Stimulated activated CD4-positive, alpha-beta T cell treated with anti-CD3 and anti-CD28 coated beads, Interleukin-4, amount 100 ng/mL, for 1 hour (primary cell): ENCODE measurements at regions not wholly inside any gene's neighbourhood (a gene's known extent, or its start where the extent isn't known, plus 50 kb on each side); places are given as distances from the start of the nearest gene placed in this dataset.
A peak's percentile ranks its signal among the peaks of the same experiment; 100 is the strongest.
"Not testable (repeated sequence)": the region's sequence is repeated elsewhere in the genome, so short reads cannot be mapped to it uniquely, and the experiment has no call there.

Experiments
- DNase-seq: peaks from one replicate; pipeline ENCODE4 v3.0.0-alpha.2; 2020

DNA sequence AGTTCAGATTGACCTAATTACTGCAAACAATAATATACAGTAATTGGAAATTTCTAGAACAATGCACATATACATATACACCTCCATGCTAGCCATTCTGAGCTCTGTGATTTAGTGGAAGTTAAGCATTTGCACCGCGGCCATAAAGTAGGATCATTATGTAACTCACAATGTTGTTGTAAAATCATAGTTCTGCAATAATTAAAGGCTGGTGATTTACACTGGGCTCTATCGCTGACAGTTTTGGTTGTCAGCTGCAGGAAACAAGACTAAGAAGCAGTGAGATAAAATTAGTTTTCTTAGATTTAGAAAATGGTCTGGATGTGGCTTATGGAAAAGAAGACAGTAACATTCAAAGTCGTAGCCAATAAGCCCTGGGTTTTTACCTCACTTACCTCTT is 776.3 kb downstream of the TMEM121 start:
- DNase-seq: no peak

- no peak for DNase-seq
Observed at GRCh38 chr14:106304271-106304670, 777.9 kb downstream of the TMEM121 start.

DNA sequence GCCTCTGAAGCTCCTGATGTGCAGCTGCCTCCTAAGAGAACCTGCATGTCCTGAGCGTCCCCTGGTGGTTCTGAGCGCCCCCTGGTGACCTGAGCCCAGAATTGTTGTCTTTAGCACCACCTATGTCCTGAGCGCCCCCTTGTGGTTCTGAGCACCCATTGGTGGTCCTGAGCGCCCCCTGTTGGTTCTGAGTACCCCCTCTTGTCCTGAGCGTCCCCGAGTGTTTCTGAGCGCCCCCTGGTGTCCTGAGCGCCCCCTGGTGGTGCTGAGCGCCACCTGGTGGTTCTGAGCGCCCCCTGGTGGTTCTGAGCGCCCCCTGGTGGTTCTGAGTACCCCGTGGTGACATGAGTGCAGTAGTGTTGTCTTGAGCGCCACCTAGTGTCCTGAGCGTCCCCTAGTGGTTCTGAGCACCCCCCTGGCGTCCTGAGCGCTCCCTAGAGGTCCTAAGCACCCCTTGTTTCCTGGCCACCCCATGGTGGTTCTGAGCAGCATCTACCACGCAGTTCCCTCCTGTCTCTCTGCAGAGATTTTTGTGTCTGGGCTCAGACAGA is 782.5 kb downstream of the TMEM121 start:
- peak; percentile 79 for DNase-seq

DNA sequence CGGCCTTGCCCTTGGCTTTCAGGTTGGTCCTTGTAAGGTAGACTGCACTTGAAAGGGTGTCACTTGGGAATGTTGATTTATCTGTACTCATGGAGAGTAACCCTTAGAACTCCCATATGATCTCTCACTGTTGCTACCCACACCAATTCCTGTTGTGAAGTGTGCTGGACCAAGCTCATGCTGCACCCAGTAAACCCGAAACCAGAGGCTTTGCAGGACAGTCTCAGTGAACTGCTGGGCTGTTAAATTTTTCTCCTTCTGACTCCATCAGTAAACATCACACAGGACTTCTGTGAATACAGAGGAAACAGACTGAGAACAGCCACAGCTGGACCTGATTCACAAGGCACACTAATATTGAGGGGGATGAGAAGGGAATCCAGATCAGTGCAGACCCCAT is 783.0 kb downstream of the TMEM121 start:
- DNase-seq: no peak

DNA sequence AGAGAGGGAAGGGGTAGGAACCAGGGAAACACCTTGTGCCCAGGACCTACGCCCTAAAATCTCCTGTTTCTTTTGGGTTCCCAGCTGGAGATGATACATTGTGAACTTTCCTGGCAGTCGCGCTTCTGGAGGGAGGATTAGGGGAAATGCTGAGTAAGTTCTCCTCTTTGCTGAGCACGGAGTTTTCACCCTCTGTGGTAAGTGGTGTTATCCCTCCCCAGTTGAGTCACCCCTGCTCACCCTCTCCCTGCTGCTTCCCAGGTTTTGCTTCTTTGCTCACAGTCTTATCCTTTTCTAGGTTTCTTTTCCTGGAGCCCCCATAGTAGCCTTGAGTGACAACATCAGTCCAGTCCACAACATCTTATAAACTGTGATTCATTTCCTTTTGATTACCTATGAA is 789.1 kb downstream of the TMEM121 start:
- no peak for DNase-seq

DNA sequence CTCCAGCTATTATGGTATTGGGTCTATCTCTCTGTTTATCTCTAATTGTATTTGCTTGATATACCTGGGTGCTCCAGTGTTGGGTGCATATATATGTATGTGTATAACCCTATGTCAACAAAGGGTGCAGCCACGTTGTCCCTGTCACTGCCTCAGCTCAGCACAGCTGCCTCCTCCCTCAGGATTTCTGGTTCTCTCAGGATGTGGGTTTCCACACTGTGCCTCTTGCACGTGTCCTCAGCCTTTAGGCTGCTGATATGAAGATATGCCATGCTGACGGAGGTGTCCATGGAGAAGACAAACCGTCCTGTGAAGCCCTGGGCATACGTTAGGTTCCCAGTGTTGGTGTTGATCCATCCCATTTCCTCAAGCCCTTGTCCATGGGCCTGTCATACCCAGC is 791.2 kb downstream of the TMEM121 start:
- no peak for DNase-seq

- peak; percentile 56 for DNase-seq
Observed at GRCh38 chr14:106318700-106319099, 792.3 kb downstream of the TMEM121 start.

DNA sequence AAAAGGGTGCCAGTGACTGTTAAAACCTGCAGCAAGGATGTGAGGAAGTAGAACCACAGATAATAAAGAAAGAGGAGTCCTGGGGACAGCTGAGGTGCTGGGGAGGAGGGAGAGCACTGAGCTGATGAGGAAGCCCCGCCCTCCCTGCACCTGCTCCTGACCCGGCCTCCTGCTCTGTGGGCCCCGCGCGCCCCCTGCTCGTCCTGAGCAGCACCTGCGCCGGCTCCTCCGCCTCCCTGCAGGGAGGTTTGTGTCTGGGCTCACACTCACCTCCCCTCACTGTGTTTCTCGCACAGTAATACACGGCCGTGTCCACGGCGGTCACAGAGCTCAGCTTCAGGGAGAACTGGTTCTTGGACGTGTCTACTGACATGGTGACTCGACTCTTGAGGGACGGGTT is 797.6 kb downstream of the TMEM121 start:
- DNase-seq: peak; percentile 44

DNA sequence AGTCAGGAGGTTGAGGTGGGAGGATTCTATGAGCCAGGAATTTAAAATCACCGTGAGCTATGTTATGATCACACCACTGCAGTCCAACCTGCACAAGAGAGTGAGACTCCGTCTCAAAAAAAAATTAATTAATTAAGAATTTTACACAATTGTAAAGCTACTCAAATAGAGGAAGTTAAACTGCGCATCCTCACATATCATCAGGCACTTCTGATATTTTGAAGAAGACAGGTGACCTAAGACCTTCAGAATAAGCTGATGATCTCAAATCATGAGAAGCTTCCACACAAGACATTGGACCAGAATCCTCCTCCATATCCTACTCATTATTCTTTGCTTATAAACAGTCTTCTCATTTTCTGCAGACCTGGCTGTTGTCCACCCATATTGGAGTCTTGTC is 800.9 kb downstream of the TMEM121 start:
- DNase-seq: no peak

GRCh38 chr14:106327702-106328353 is 801.4 kb downstream of the TMEM121 start:
- not testable (repeated sequence) for DNase-seq

GRCh38 chr14:106329243-106329642 is 802.9 kb downstream of the TMEM121 start:
- not testable (repeated sequence) for DNase-seq

DNA sequence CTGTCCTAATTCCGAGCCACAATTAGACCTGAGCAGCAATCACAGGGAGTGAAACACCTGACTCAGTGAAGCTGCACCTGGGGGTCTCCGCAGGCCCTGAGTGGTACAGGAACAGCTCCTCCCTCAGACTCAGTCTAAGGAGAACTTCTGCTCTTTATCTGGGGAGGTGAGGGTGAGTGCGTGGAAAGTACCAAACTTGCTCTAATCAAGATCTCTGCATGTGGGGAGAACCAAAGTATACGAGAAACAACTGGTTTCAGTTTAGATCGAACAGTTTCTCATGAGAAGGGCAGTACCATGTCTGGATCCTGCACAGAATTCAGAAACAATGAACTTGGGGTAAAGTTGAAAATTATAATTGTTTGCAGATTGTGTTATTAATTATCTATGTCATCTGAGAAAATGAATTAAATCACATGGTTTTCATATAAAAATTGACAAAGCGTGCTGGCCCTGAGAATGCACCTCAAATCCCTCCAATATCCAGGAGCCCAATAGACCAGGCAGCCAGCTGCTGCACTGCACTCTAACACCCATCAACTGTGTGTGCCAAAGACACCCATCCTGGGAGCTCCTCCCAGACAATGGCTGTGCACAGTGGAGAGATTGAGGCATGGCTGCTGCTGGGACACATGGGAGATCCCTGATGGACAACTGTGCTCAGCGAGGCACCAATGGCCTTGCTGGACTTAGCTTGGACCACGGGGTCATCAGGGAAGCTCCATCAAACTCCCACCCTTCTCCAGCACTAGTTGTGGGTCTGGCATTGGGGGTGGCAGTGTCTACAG is 803.8 kb downstream of the TMEM121 start:
- not testable (repeated sequence) for DNase-seq

DNA sequence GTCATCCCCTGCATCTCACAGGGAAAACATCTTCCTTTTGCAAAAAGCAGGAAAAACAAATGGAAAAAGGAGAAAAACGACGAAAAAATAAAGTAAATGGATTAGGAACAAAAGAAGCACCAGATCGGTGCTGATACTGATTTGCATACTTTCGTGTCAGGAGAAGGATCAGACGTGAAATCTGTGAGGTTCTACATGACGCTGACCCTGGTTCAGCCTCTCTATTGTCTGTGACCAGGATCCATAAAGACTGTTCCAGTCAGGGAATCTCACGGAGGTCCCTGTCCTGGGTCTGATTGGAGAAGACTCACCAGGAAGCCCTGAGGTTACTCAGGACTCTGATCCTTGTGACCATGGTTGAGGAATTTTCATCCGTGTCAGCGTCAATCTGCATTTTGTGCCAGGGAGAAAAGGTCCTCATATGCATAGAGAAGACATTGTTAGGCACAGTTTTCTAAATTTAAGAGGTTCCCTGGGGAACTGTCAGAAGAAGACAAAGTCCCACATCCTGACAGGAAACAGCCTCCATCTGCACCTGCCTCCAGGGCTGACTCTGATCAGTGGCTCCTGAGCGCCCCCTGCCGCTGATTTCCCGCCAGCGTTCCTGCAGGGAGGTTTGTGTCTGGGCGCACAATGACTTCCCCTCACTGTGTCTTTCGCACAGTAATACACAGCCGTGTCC is 808.2 kb downstream of the TMEM121 start:
- peak; percentile 88 for DNase-seq

- DNase-seq: not testable (repeated sequence)
Observed at GRCh38 chr14:106335110-106335429, 808.7 kb downstream of the TMEM121 start.

DNA sequence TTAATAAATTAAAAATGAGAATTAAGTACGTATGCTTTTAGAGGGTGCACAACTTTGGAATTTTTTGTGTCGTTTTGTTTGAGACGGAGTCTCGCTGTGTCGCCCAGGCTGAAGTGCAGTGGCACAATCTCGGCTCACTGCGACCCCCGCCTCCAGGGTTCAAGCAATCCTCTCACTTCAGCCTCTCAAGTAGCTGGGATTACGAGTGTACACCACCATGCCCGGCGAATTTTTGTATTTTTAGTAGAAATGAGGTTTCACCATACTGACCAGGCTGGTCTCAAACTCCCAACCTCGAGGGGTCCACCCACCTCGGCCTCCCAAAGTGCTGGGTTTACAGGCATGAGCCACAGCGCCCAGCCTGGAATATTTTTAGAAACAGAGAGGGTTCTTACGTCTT is 812.4 kb downstream of the TMEM121 start:
- not testable (repeated sequence) for DNase-seq

- DNase-seq: not testable (repeated sequence)
Observed at GRCh38 chr14:106340658-106341057, 814.3 kb downstream of the TMEM121 start.

- DNase-seq: not testable (repeated sequence)
Observed at GRCh38 chr14:106341161-106341560, 814.8 kb downstream of the TMEM121 start.

GRCh38 chr14:106343626-106344025 is 817.2 kb downstream of the TMEM121 start:
- no peak for DNase-seq

- DNase-seq: not testable (repeated sequence)
Observed at GRCh38 chr14:106344065-106344614, 817.8 kb downstream of the TMEM121 start.

DNA sequence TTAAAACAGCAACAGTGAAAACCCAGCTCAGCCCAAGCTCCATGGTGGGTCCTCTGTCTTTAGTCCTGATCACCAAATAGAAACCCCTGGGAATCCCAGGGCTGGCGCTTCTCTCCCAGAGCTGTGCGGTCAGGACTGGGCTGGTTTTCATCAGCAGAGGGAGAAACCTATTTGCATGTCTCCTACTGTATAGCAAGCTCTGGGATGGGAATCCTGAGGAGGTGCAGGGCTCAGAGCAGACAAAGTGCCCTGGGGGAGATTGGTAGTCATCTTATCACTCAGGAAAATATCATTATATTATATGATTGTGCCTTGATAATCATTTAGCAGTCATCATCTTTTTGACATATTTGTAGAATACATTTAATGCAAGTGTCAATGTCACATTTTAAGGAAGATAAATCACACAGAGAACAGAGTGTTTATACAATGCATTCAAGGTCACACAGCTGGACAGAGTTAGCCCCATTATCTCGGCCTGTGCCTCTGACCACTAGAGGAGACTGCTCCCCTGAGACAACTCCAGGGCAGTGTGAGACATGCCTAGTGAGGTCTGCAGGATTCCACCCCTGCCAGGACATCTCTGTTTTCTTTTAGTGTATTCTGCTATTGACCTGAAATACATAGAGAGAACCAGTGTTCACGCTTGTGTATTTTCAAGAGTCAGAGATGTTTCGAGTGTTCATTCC is 818.6 kb downstream of the TMEM121 start:
- not testable (repeated sequence) for DNase-seq

DNA sequence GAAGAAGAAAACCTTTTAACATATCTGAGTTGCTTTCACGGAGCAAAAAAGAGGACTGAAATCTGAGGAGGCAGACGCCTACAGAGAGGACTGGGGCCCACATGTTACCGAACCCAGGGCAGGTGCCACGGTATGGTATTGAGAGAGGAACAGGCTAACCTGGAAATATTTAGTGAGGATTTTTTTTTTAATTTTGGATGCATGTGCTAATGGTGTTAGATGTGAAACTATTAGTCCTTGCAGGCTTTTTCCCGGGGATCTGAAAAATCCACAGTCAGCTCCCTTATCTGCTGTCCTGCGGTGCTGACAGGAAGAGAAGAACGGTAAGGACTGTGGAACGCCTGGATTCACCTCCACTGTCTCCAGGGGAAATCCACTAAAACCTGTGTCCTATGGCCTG is 819.7 kb downstream of the TMEM121 start:
- no peak for DNase-seq

DNA sequence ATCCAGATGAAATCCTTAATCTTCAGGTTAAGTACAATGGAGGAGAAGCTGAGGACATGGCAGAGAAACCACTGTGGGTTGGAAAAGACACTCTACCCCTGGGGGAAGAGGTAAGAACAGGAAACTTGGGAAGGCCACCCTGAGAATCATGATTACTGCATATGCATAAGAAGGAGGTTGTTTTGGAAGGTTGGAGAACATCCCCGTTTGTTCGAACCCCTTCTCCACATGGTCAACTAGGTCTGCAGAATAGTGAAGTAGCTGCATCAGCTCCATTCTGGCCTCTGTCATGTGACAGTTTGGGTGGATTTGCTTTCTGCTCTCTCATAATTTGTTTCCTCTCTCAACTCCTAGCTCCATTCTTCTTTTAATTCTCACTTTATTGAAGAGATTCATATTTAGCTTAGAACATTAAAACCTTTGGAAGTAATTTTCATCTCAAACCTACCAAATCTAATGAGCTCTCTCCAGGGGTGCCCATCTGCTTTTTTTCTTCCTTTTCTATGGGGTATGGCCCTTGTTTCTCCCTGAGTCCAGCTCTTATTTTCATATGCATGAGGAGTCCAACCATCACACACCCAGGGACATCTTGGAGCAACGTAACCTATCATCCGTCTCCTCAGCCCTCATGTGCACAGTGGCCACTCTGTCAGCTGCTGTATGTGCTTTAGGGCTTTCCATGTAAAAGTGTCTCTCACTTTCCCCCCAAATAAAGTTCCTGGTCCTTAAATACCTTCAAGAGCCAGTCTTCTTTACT is 820.3 kb downstream of the TMEM121 start:
- DNase-seq: no peak
